MM.1S (cell line): ENCODE measurements at regions not wholly inside any gene's neighbourhood (a gene's known extent, or its start where the extent isn't known, plus 50 kb on each side); places are given as distances from the start of the nearest gene placed in this dataset.

ENCODE experiments used
- DNase-seq: peaks from one replicate; pipeline ENCODE4 v3.0.0-alpha.2; 2015
- H2AFZ ChIP-seq: fragments of 300-600 bp; sonication (generic); 2 replicates; pipeline ENCODE4 v1.6.0; 2016; ENCODE audit warnings: antibody characterized with exemption, low read length
- H3F3A ChIP-seq: fragments of 300-600 bp; sonication (generic); 2 replicates; pipeline ENCODE4 v1.6.1; 2016; ENCODE audit warnings: mild to moderate bottlenecking, antibody characterized with exemption, low read length, moderate library complexity, mixed read lengths; ENCODE audit not compliant: insufficient read depth
- H3K27ac ChIP-seq: fragments of 300-600 bp; sonication (generic); 2 replicates; pipeline ENCODE4 v1.5.1; 2016; ENCODE audit warnings: mild to moderate bottlenecking, low read length
- H3K27me3 ChIP-seq: fragments of 300-600 bp; sonication (generic); replicated peaks from 2 replicates; pipeline ENCODE4 v1.6.0; 2016; ENCODE audit warnings: low read length; ENCODE audit not compliant: insufficient read depth
- H3K36me3 ChIP-seq: fragments of 300-600 bp; sonication (generic); replicated peaks from 2 replicates; pipeline ENCODE4 v1.6.1; 2016; ENCODE audit warnings: mild to moderate bottlenecking, low read length, mixed read lengths; ENCODE audit not compliant: insufficient read depth
- H3K4me1 ChIP-seq: fragments of 300-600 bp; sonication (generic); 2 replicates; pipeline ENCODE4 v1.6.1; 2016; ENCODE audit warnings: low read length, mixed read lengths
- H3K4me2 ChIP-seq: fragments of 300-600 bp; sonication (generic); 2 replicates; pipeline ENCODE4 v1.6.0; 2016; ENCODE audit warnings: low read depth, low read length
- H3K4me3 ChIP-seq: fragments of 300-600 bp; sonication (generic); 2 replicates; pipeline ENCODE4 v1.5.1; 2016; ENCODE audit warnings: low read length, mixed read lengths
- H3K79me2 ChIP-seq: fragments of 300-600 bp; sonication (generic); 2 replicates; pipeline ENCODE4 v1.6.1; 2016; ENCODE audit warnings: mixed run types, low read length, mixed read lengths
- H3K9ac ChIP-seq: fragments of 300-600 bp; sonication (generic); 2 replicates; pipeline ENCODE4 v1.6.1; 2016; ENCODE audit warnings: low read length, mixed read lengths
- H3K9me2 ChIP-seq: fragments of 300-600 bp; sonication (generic); replicated peaks from 2 replicates; pipeline ENCODE4 v1.6.1; 2016; ENCODE audit warnings: mild to moderate bottlenecking, low read length, mixed read lengths; ENCODE audit not compliant: insufficient read depth
- H3K9me3 ChIP-seq: fragments of 300-600 bp; sonication (generic); replicated peaks from 2 replicates; pipeline ENCODE4 v1.6.1; 2016; ENCODE audit warnings: mild to moderate bottlenecking, low read length, mixed read lengths; ENCODE audit not compliant: insufficient read depth
- H4K20me1 ChIP-seq: fragments of 300-600 bp; sonication (generic); 2 replicates; pipeline ENCODE4 v1.6.1; 2016; ENCODE audit warnings: mild to moderate bottlenecking, low read length, moderate library complexity, mixed read lengths; ENCODE audit not compliant: insufficient read depth
- CTCF ChIP-seq: fragments of 300-600 bp; sonication (generic); IDR thresholded peaks from 2 replicates; pipeline ENCODE4 v1.5.1; 2016; ENCODE audit warnings: antibody characterized with exemption, low read length, mixed read lengths
- EZH2 ChIP-seq: fragments of 300-600 bp; sonication (generic); optimal IDR thresholded peaks from 2 replicates; pipeline ENCODE3; 2017; ENCODE audit warnings: low read depth, mild to moderate bottlenecking, antibody characterized with exemption, low read length, mixed read lengths
- EZH2phosphoT487 ChIP-seq: fragments of 300-600 bp; sonication (generic); IDR thresholded peaks from 2 replicates; pipeline ENCODE4 v1.6.1; 2018; ENCODE audit warnings: antibody characterized with exemption, low read length

GRCh38 chr9:73863924-73864323 lies 633.2 kb upstream of the RORB start:
- Histone ChIP-seq H3K9ac (no peak overlapping the region), H2AFZ (no peak overlapping the region), H3K36me3 (no peaks in the 10 kb centered on the region), H3K9me2 (no peaks in the 10 kb centered on the region), H3K4me1 (no peaks in the 10 kb centered on the region), H3F3A (no peaks in the 10 kb centered on the region), H3K4me3 (no peak overlapping the region), H4K20me1 (no peaks in the 10 kb centered on the region), H3K4me2 (no peak overlapping the region), H3K27me3 (no peaks in the 10 kb centered on the region), H3K27ac (no peak overlapping the region), H3K79me2 (no peaks in the 10 kb centered on the region), H3K9me3 (no peaks in the 10 kb centered on the region)
- no peak for DNase-seq
- no peak for TF ChIP-seq CTCF
- no peak for TF ChIP-seq EZH2phosphoT487
- TF ChIP-seq EZH2 = no peak

- H3K4me2 ChIP-seq = no peak overlapping the region
- no peak overlapping the region for H2AFZ ChIP-seq
- H3K27me3 ChIP-seq = no peaks in the 10 kb centered on the region
- no peak overlapping the region for H3K27ac ChIP-seq
- no peaks in the 10 kb centered on the region for H3K9me2 ChIP-seq
- no peaks in the 10 kb centered on the region for H3F3A ChIP-seq
- TF ChIP-seq CTCF (no peak), EZH2 (no peak)
- H4K20me1 ChIP-seq = no peaks in the 10 kb centered on the region
- no peaks in the 10 kb centered on the region for H3K79me2 ChIP-seq
- H3K4me3 ChIP-seq = no peak overlapping the region
- no peak for DNase-seq
- H3K9ac ChIP-seq = no peak overlapping the region
- no peaks in the 10 kb centered on the region for H3K4me1 ChIP-seq
- H3K36me3 ChIP-seq = no peaks in the 10 kb centered on the region
- H3K9me3 ChIP-seq = no peaks in the 10 kb centered on the region
These were observed 630.7 kb upstream of the RORB start for GRCh38 chr9:73866451-73866850.

GRCh38 chr9:73869264-73869663 lies 627.9 kb upstream of the RORB start:
- no peak overlapping the region for H3K4me3 ChIP-seq
- H3K9ac ChIP-seq = no peak overlapping the region
- no peaks in the 10 kb centered on the region for H3K36me3 ChIP-seq
- H3K9me3 ChIP-seq = no peaks in the 10 kb centered on the region
- H3K9me2 ChIP-seq = no peaks in the 10 kb centered on the region
- no peaks in the 10 kb centered on the region for H3K4me1 ChIP-seq
- TF ChIP-seq CTCF (no peak), EZH2 (no peak), EZH2phosphoT487 (no peak)
- no peaks in the 10 kb centered on the region for H3F3A ChIP-seq
- no peak overlapping the region for H3K4me2 ChIP-seq
- H3K79me2 ChIP-seq = no peaks in the 10 kb centered on the region
- H4K20me1 ChIP-seq = no peaks in the 10 kb centered on the region
- no peaks in the 10 kb centered on the region for H3K27me3 ChIP-seq
- no peak overlapping the region for H2AFZ ChIP-seq
- peak; percentile 83 for DNase-seq
- 0 out of 2 replicates have a peak overlapping the region, but pooled peaks have one; percentile 4 for H3K27ac ChIP-seq

GRCh38 chr9:73871636-73872035 lies 625.5 kb upstream of the RORB start:
- Histone ChIP-seq H3K36me3 (no peaks in the 10 kb centered on the region), H3F3A (no peaks in the 10 kb centered on the region), H3K9ac (no peak overlapping the region), H3K4me1 (no peaks in the 10 kb centered on the region), H3K4me3 (no peak overlapping the region), H3K4me2 (no peak overlapping the region), H3K27me3 (no peaks in the 10 kb centered on the region), H2AFZ (no peak overlapping the region), H4K20me1 (no peaks in the 10 kb centered on the region), H3K9me3 (no peaks in the 10 kb centered on the region), H3K79me2 (no peaks in the 10 kb centered on the region), H3K9me2 (no peaks in the 10 kb centered on the region), H3K27ac (no peak overlapping the region)
- no peak for TF ChIP-seq EZH2phosphoT487
- no peak for TF ChIP-seq EZH2
- TF ChIP-seq CTCF = no peak
- no peak for DNase-seq
